Hepatocyte (in vitro differentiated cells): ENCODE measurements at regions not wholly inside any gene's neighbourhood (a gene's known extent, or its start where the extent isn't known, plus 50 kb on each side); places are given as distances from the start of the nearest gene placed in this dataset.

ENCODE experiments used
- DNase-seq: peaks from one replicate; pipeline ENCODE4 v3.0.0-alpha.2; 2016; ENCODE audit warnings: low spot score
- H2AFZ ChIP-seq: fragments of 200-600 bp; sonication (generic); 2 replicates; pipeline ENCODE4 v1.6.0; 2016; ENCODE audit warnings: antibody characterized with exemption, mild to moderate bottlenecking
- H3K27ac ChIP-seq: fragments of 200-600 bp; sonication (generic); 2 replicates; pipeline ENCODE4 v1.5.1; 2016; ENCODE audit warnings: mild to moderate bottlenecking
- H3K27me3 ChIP-seq: fragments of 200-600 bp; sonication (generic); 2 replicates; pipeline ENCODE4 v1.6.1; 2016
- H3K36me3 ChIP-seq: fragments of 200-600 bp; sonication (generic); replicated peaks from 2 replicates; pipeline ENCODE4 v1.5.1; 2016; ENCODE audit warnings: low read depth; ENCODE audit not compliant: insufficient read depth
- H3K4me1 ChIP-seq: fragments of 200-600 bp; sonication (generic); 2 replicates; pipeline ENCODE4 v1.5.1; 2016; ENCODE audit warnings: mild to moderate bottlenecking, moderate library complexity; ENCODE audit not compliant: insufficient read depth
- H3K4me2 ChIP-seq: fragments of 200-600 bp; sonication (generic); 2 replicates; pipeline ENCODE4 v1.6.0; 2016
- H3K4me3 ChIP-seq: fragments of 200-600 bp; sonication (generic); 2 replicates; pipeline ENCODE4 v1.5.1; 2016; ENCODE audit warnings: mild to moderate bottlenecking
- H3K79me2 ChIP-seq: fragments of 200-600 bp; sonication (generic); 2 replicates; pipeline ENCODE4 v1.6.0; 2017; ENCODE audit warnings: mild to moderate bottlenecking
- H3K9me2 ChIP-seq: fragments of 200-600 bp; sonication (generic); replicated peaks from 2 replicates; pipeline ENCODE4 v1.6.0; 2017; ENCODE audit warnings: mild to moderate bottlenecking; ENCODE audit not compliant: insufficient read depth
- H3K9me3 ChIP-seq: fragments of 200-600 bp; sonication (generic); 2 replicates; pipeline ENCODE4 v1.5.1; 2016; ENCODE audit warnings: low read depth, mild to moderate bottlenecking
- H4K20me1 ChIP-seq: fragments of 200-600 bp; sonication (generic); 2 replicates; pipeline ENCODE4 v1.6.0; 2016; ENCODE audit warnings: mild to moderate bottlenecking; ENCODE audit not compliant: insufficient read depth, poor library complexity, severe bottlenecking
- EZH2 ChIP-seq: fragments of 200-600 bp; sonication (generic); IDR thresholded peaks from 2 replicates; pipeline ENCODE4 v1.6.1; 2016; ENCODE audit warnings: antibody characterized with exemption, mild to moderate bottlenecking, borderline replicate concordance
- EZH2phosphoT487 ChIP-seq: fragments of 200-600 bp; sonication (generic); IDR thresholded peaks from one replicate; pipeline ENCODE4 v1.6.1; 2018; ENCODE audit warnings: antibody characterized with exemption, mild to moderate bottlenecking, low read depth, moderate library complexity; ENCODE audit not compliant: unreplicated experiment, severe bottlenecking
- WGBS: methylation state at CpG from one replicate; pipeline ENCODE4 v1.1.6; 2016; ENCODE audit warnings: low lambda C conversion rate; ENCODE audit errors: missing lambda C conversion rate; 5-methylcytosine and 5-hydroxymethylcytosine counted together
- TF ChIP-seq, protein P1 (sequence below): fragments of 200-600 bp; sonication (generic); IDR thresholded peaks from 2 replicates; pipeline ENCODE4 v1.5.1; 2016; ENCODE audit warnings: antibody characterized with exemption, mild to moderate bottlenecking; ENCODE audit not compliant: poor library complexity

- no peaks in the 10 kb centered on the region for H3K9me2 ChIP-seq
- no peaks in the 10 kb centered on the region for H3K36me3 ChIP-seq
- H2AFZ ChIP-seq: no peak overlapping the region
- TF ChIP-seq EZH2 (no peak), EZH2phosphoT487 (no peak)
- TF ChIP-seq, protein P1, sequence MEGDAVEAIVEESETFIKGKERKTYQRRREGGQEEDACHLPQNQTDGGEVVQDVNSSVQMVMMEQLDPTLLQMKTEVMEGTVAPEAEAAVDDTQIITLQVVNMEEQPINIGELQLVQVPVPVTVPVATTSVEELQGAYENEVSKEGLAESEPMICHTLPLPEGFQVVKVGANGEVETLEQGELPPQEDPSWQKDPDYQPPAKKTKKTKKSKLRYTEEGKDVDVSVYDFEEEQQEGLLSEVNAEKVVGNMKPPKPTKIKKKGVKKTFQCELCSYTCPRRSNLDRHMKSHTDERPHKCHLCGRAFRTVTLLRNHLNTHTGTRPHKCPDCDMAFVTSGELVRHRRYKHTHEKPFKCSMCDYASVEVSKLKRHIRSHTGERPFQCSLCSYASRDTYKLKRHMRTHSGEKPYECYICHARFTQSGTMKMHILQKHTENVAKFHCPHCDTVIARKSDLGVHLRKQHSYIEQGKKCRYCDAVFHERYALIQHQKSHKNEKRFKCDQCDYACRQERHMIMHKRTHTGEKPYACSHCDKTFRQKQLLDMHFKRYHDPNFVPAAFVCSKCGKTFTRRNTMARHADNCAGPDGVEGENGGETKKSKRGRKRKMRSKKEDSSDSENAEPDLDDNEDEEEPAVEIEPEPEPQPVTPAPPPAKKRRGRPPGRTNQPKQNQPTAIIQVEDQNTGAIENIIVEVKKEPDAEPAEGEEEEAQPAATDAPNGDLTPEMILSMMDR: no peak
- H3K4me2 ChIP-seq: no peak overlapping the region
- no peaks in the 10 kb centered on the region for H4K20me1 ChIP-seq
- no peak overlapping the region for H3K4me3 ChIP-seq
- 82% methylated on average over 1 of the region's 1 CpG for WGBS
- H3K4me1 ChIP-seq: no peaks in the 10 kb centered on the region
- no peak overlapping the region for H3K27ac ChIP-seq
- H3K9me3 ChIP-seq: no peaks in the 10 kb centered on the region
- DNase-seq: no peak
- no peaks in the 10 kb centered on the region for H3K79me2 ChIP-seq
- no peaks in the 10 kb centered on the region for H3K27me3 ChIP-seq
Observed at GRCh38 chr9:81776390-81776789, 87.0 kb upstream of the TLE1 start.

DNA sequence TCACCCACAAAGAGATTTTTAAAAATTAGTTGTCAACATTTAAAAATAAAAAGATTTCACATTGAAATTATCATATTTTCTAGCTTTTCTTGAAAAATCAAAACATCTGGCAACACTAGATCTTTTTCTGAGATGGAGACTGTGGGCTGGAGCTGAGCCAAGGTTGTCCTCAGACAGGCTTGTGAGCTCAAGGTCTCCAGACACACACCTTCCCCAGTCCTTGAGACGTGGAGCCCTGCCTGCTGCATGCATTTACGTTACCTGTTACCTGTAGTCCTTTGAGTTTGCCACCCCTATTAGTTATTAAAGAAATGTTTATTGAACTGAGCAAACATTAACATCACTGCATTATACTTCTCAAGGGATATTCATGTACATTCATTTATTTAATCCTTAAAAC, 87.5 kb upstream of the TLE1 start:
- no peak overlapping the region for H3K4me3 ChIP-seq
- no peak overlapping the region for H3K4me2 ChIP-seq
- H3K27ac ChIP-seq: no peak overlapping the region
- no peaks in the 10 kb centered on the region for H3K4me1 ChIP-seq
- no peaks in the 10 kb centered on the region for H3K36me3 ChIP-seq
- peak; percentile 15 for DNase-seq
- 75% methylated on average over 2 of the region's 2 CpGs for WGBS
- no peaks in the 10 kb centered on the region for H3K9me3 ChIP-seq
- H3K79me2 ChIP-seq: no peaks in the 10 kb centered on the region
- no peaks in the 10 kb centered on the region for H4K20me1 ChIP-seq
- H2AFZ ChIP-seq: no peak overlapping the region
- H3K27me3 ChIP-seq: no peaks in the 10 kb centered on the region
- no peak for TF ChIP-seq EZH2phosphoT487
- H3K9me2 ChIP-seq: no peaks in the 10 kb centered on the region

GRCh38 chr9:81777482-81777881, 88.1 kb upstream of the TLE1 start:
- no peak for DNase-seq
- Histone ChIP-seq H3K9me3 (no peaks in the 10 kb centered on the region), H3K27me3 (no peaks in the 10 kb centered on the region), H3K4me2 (no peak overlapping the region), H3K27ac (no peak overlapping the region), H3K36me3 (no peaks in the 10 kb centered on the region), H3K79me2 (no peaks in the 10 kb centered on the region), H3K4me3 (no peak overlapping the region), H4K20me1 (no peaks in the 10 kb centered on the region), H3K9me2 (no peaks in the 10 kb centered on the region), H3K4me1 (no peaks in the 10 kb centered on the region), H2AFZ (no peak overlapping the region)
- WGBS: 88% methylated on average over 3 of the region's 3 CpGs
- no peak for TF ChIP-seq EZH2phosphoT487
- no peak for TF ChIP-seq EZH2
- TF ChIP-seq, protein P1: no peak

GRCh38 chr9:81782313-81782995, 93.1 kb upstream of the TLE1 start:
- H3K4me1 ChIP-seq: peaks cover 11% of the 10 kb centered on the region
- H3K36me3 ChIP-seq: no peaks in the 10 kb centered on the region
- H2AFZ ChIP-seq: no peak overlapping the region
- WGBS: 94% methylated on average over 10 of the region's 10 CpGs
- no peak for DNase-seq
- no peaks in the 10 kb centered on the region for H4K20me1 ChIP-seq
- no peaks in the 10 kb centered on the region for H3K9me2 ChIP-seq
- no peaks in the 10 kb centered on the region for H3K79me2 ChIP-seq
- H3K27me3 ChIP-seq: no peaks in the 10 kb centered on the region
- no peak overlapping the region for H3K4me3 ChIP-seq
- TF ChIP-seq EZH2: no peak
- no peak for TF ChIP-seq EZH2phosphoT487
- TF ChIP-seq, protein P1: no peak
- H3K27ac ChIP-seq: no peak overlapping the region
- no peaks in the 10 kb centered on the region for H3K9me3 ChIP-seq
- no peak overlapping the region for H3K4me2 ChIP-seq
